ENCODE measurements at regions not wholly inside any gene's neighbourhood (a gene's known extent, or its start where the extent isn't known, plus 50 kb on each side); places are given as distances from the start of the nearest gene placed in this dataset.

GRCh38 chr12:25757037-25757665, 201.3 kb upstream of the RASSF8 start:
- Histone ChIP-seq H3K9me3 (ENCODE audit: control insufficient read depth, insufficient read depth, low read length) (no peaks in the 10 kb centered on the region), H3K4me3 (ENCODE audit: low read depth, low read length) (no peak overlapping the region), H3K27ac (ENCODE audit: low read depth, low read length) (no peak overlapping the region), H3K27me3 (ENCODE audit: control insufficient read depth, insufficient read depth, low read length) (no peaks in the 10 kb centered on the region)
- TF ChIP-seq CTCF (IDR thresholded peaks at IDR 0.05; ENCODE audit: low read depth, low read length): no peak
- CTCF ChIA-PET: interaction anchor here (1.5 kb wide), 1 partner anchor 321 kb away, joined by 3 read pairs; no protein-coding TSS in a partner anchor
- POLR2A ChIA-PET: no interaction called here
- DNase-seq (ENCODE audit: low read depth, low spot score): no peak

- H3K27ac ChIP-seq (ENCODE audit: low read depth, low read length): no peak overlapping the region
- no peak for DNase-seq (ENCODE audit: low read depth, low spot score)
- TF ChIP-seq CTCF (IDR thresholded peaks at IDR 0.05; ENCODE audit: low read depth, low read length): no peak
- H3K27me3 ChIP-seq (ENCODE audit: control insufficient read depth, insufficient read depth, low read length): no peaks in the 10 kb centered on the region
- no peaks in the 10 kb centered on the region for H3K9me3 ChIP-seq (ENCODE audit: control insufficient read depth, insufficient read depth, low read length)
- no peak overlapping the region for H3K4me3 ChIP-seq (ENCODE audit: low read depth, low read length)
- ChIA-PET POLR2A (no interaction called here), CTCF (no interaction called here)
Measured at GRCh38 chr12:25759752-25760151, 198.7 kb upstream of the RASSF8 start.

- DNase-seq (ENCODE audit: low read depth, low spot score): no peak
- ChIA-PET POLR2A (no interaction called here), CTCF (no interaction called here)
- no peaks in the 10 kb centered on the region for H3K27me3 ChIP-seq (ENCODE audit: control insufficient read depth, insufficient read depth, low read length)
- TF ChIP-seq CTCF (IDR thresholded peaks at IDR 0.05; ENCODE audit: low read depth, low read length): no peak
- H3K9me3 ChIP-seq (ENCODE audit: control insufficient read depth, insufficient read depth, low read length): no peaks in the 10 kb centered on the region
- no peak overlapping the region for H3K4me3 ChIP-seq (ENCODE audit: low read depth, low read length)
- H3K27ac ChIP-seq (ENCODE audit: low read depth, low read length): no peak overlapping the region
Measured at GRCh38 chr12:25761356-25761755, 197.1 kb upstream of the RASSF8 start.

- ChIA-PET CTCF (no interaction called here), POLR2A (no interaction called here)
- Histone ChIP-seq H3K9me3 (ENCODE audit: control insufficient read depth, insufficient read depth, low read length) (no peaks in the 10 kb centered on the region), H3K27ac (ENCODE audit: low read depth, low read length) (no peak overlapping the region), H3K27me3 (ENCODE audit: control insufficient read depth, insufficient read depth, low read length) (no peaks in the 10 kb centered on the region), H3K4me3 (ENCODE audit: low read depth, low read length) (no peak overlapping the region)
- no peak for TF ChIP-seq CTCF (IDR thresholded peaks at IDR 0.05; ENCODE audit: low read depth, low read length)
- no peak for DNase-seq (ENCODE audit: low read depth, low spot score)
Measured at GRCh38 chr12:25764409-25764808, 194.1 kb upstream of the RASSF8 start.

- DNase-seq (ENCODE audit: low read depth, low spot score): no peak
- Histone ChIP-seq H3K27me3 (ENCODE audit: control insufficient read depth, insufficient read depth, low read length) (no peaks in the 10 kb centered on the region), H3K4me3 (ENCODE audit: low read depth, low read length) (no peak overlapping the region), H3K27ac (ENCODE audit: low read depth, low read length) (no peak overlapping the region), H3K9me3 (ENCODE audit: control insufficient read depth, insufficient read depth, low read length) (no peaks in the 10 kb centered on the region)
- TF ChIP-seq CTCF (IDR thresholded peaks at IDR 0.05; ENCODE audit: low read depth, low read length): no peak
- POLR2A ChIA-PET: no interaction called here
- CTCF ChIA-PET: no interaction called here
Measured at GRCh38 chr12:25764892-25765291, 193.6 kb upstream of the RASSF8 start.

Data from AG04450 (cell line).